HFFc6 (cell line): ENCODE measurements at regions not wholly inside any gene's neighbourhood (a gene's known extent, or its start where the extent isn't known, plus 50 kb on each side); places are given as distances from the start of the nearest gene placed in this dataset.
"Not testable (repeated sequence)": the region's sequence is repeated elsewhere in the genome, so short reads cannot be mapped to it uniquely, and the experiment has no call there.

ENCODE experiments used
- DNase-seq: peaks from one replicate; pipeline ENCODE4 v3.0.0-alpha.2; 2018
- H3K27ac Mint-ChIP-seq: 2 replicates; pipeline ENCODE4 v1.8.0; 2020; ENCODE audit warnings: mild to moderate bottlenecking, mixed read lengths
- H3K27me3 Mint-ChIP-seq: 2 replicates; pipeline ENCODE4 v1.8.0; 2021; ENCODE audit warnings: mild to moderate bottlenecking, moderate library complexity, mixed read lengths; ENCODE audit not compliant: insufficient read depth
- H3K36me3 Mint-ChIP-seq: 2 replicates; pipeline ENCODE4 v1.8.0; 2021; ENCODE audit warnings: low read depth, mixed read lengths
- H3K4me1 Mint-ChIP-seq: 2 replicates; pipeline ENCODE4 v1.8.0; 2020; ENCODE audit warnings: low read depth, mixed read lengths
- H3K4me3 Mint-ChIP-seq: 2 replicates; pipeline ENCODE4 v1.8.0; 2020; ENCODE audit warnings: mild to moderate bottlenecking, moderate library complexity, mixed read lengths
- H3K9me3 Mint-ChIP-seq: 2 replicates; pipeline ENCODE4 v1.8.0; 2020; ENCODE audit warnings: mild to moderate bottlenecking, mixed read lengths
- CTCF ChIP-seq: fragments of 200-600 bp; sonication (generic); IDR thresholded peaks from 2 replicates; pipeline ENCODE4 v1.5.0; 2021; ENCODE audit warnings: antibody characterized with exemption, mild to moderate bottlenecking

DNA sequence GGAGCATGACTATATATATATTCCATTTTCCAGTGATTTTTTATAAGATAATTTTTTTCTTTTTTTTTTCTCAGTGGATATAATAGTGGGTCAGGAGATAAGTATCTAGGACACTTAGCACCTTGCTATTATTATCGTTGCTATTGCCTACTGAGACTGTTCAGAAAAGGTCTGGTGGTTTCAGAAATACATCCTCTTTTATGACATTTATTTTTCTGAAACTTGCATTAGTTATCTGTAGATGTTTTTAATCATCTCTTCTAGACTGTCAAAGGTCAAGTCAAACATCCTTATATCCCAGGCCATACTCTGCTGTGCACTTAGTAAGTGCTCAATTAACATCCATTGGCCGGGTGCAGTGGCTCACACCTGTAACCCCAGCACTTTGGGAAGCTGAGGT, 72.9 kb upstream of the MED14 start:
- H3K4me3 Mint-ChIP-seq = no peak overlapping the region
- no peaks in the 10 kb centered on the region for H3K36me3 Mint-ChIP-seq
- no peak for TF ChIP-seq CTCF
- DNase-seq = no peak
- H3K27ac Mint-ChIP-seq = no peak overlapping the region
- H3K4me1 Mint-ChIP-seq = peaks cover 8% of the 10 kb centered on the region
- H3K27me3 Mint-ChIP-seq = no peaks in the 10 kb centered on the region
- H3K9me3 Mint-ChIP-seq = no peaks in the 10 kb centered on the region

DNA sequence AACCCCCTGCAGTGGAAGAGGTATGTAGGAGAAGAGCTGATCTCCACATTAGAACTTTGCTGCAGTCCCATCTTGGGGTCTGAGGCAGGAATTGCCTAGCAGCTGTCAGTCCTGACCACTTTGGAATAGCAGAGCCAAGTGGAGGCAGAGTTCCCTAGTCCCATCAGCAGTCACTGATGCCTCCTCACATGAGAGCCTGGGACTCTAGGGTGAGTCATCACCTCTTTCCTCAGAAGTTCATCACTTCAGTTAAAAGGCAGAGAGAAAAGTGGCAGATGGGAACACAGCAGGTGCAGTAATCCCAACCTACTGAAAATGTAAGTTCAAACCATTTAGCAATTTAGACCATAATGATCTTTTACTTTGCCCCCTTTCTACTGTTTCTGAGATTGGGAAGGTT, 73.9 kb upstream of the MED14 start:
- Mint-ChIP-seq H3K9me3 (no peaks in the 10 kb centered on the region), H3K4me1 (peaks cover 8% of the 10 kb centered on the region), H3K36me3 (no peaks in the 10 kb centered on the region), H3K27ac (no peak overlapping the region), H3K27me3 (no peaks in the 10 kb centered on the region), H3K4me3 (no peak overlapping the region)
- TF ChIP-seq CTCF = no peak
- peak; percentile 2 for DNase-seq

- not testable (repeated sequence) for H3K9me3 Mint-ChIP-seq, H3K27me3 Mint-ChIP-seq, H3K4me1 Mint-ChIP-seq, H3K36me3 Mint-ChIP-seq, H3K4me3 Mint-ChIP-seq, DNase-seq, H3K27ac Mint-ChIP-seq
Observed at GRCh38 chrX:40815045-40815444, 79.7 kb upstream of the MED14 start.

GRCh38 chrX:40816906-40817305, 81.6 kb upstream of the MED14 start:
- H3K27me3 Mint-ChIP-seq = no peaks in the 10 kb centered on the region
- no peaks in the 10 kb centered on the region for H3K4me1 Mint-ChIP-seq
- no peaks in the 10 kb centered on the region for H3K36me3 Mint-ChIP-seq
- no peak for TF ChIP-seq CTCF
- DNase-seq = no peak
- H3K4me3 Mint-ChIP-seq = no peak overlapping the region
- H3K9me3 Mint-ChIP-seq = no peaks in the 10 kb centered on the region
- no peak overlapping the region for H3K27ac Mint-ChIP-seq

DNA sequence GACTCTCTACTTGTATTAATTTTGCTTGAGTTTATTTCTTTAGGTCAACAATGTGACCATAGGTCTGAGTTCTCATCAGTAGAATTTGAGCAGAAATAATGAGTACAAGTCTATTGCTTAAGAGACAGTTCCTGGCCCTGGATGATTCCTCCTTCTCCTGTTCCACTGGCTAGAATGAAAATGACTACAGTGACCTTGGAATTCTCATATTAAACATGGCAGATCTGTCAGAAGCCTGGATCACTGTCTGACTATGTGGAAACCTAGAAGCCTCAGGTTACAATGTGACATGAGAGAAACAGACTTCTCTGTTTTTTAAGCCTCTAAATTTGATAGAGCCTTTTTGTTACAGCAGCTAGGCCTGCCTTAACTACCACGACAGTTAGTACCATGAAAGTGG, 82.9 kb upstream of the MED14 start:
- DNase-seq = no peak
- Mint-ChIP-seq H3K36me3 (no peaks in the 10 kb centered on the region), H3K4me3 (no peak overlapping the region), H3K27ac (no peak overlapping the region), H3K27me3 (no peaks in the 10 kb centered on the region), H3K9me3 (no peaks in the 10 kb centered on the region), H3K4me1 (no peaks in the 10 kb centered on the region)
- TF ChIP-seq CTCF = no peak

DNA sequence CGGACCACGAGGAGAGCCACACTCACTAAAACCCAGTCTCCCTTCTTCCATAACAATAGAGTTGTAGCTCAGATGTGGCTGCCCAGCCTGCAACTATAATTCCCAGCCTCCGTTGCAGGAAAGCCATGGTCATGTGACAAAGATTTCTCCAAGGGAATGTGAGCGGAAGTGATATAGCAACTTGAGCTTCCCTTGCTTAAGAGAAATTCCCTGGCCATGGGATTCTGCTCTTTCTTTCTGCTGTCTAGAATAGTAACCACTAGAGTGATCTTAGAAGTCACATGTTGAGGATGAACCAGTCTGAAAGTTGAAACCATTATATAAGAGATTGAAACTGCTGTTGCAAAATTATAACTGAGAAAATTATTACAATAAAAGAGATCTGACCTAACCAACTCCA, 86.4 kb upstream of the MED14 start:
- no peak for TF ChIP-seq CTCF
- DNase-seq = no peak
- H3K36me3 Mint-ChIP-seq = no peaks in the 10 kb centered on the region
- H3K27ac Mint-ChIP-seq = no peak overlapping the region
- no peaks in the 10 kb centered on the region for H3K4me1 Mint-ChIP-seq
- no peak overlapping the region for H3K4me3 Mint-ChIP-seq
- H3K27me3 Mint-ChIP-seq = peaks cover 3% of the 10 kb centered on the region; the same call in 1 of the 2 replicates
- peaks cover 4% of the 10 kb centered on the region; the same call in 1 of the 2 replicates for H3K9me3 Mint-ChIP-seq
